NCI-H2227 treated with DMSO at 0.1 percent for 48 hours (cell line): ENCODE measurements at regions not wholly inside any gene's neighbourhood (a gene's known extent, or its start where the extent isn't known, plus 50 kb on each side); places are given as distances from the start of the nearest gene placed in this dataset.

Experiments
- DNase-seq: peaks from one replicate; lab custom pipeline; 2025; lab: John Stamatoyannopoulos, UW

- DNase-seq = no peak
Measured at GRCh38 chr11:59302991-59303390, 55.7 kb upstream of the OR5AN1 start.

DNA sequence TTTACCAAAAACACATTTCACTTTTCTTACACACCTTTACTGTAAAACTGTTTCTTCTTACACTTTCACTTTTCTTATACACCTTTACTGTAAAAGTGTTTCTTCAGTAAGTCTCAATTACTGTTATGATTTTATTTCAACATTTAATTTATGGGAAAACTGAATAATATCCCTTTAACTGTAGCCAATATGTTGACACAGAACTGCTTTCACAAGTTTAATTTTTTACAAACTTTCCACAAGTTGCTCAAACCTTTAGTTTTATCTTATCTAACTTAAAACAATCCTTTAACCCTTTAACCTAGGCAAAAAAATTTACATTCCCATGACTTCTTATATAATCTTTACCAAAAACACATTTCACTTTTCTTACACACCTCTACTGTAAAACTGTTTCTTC lies 63.3 kb upstream of the OR5AN1 start:
- DNase-seq = no peak

- DNase-seq = no peak
Measured at GRCh38 chr11:59292611-59293010, 66.1 kb upstream of the OR5AN1 start.

DNA sequence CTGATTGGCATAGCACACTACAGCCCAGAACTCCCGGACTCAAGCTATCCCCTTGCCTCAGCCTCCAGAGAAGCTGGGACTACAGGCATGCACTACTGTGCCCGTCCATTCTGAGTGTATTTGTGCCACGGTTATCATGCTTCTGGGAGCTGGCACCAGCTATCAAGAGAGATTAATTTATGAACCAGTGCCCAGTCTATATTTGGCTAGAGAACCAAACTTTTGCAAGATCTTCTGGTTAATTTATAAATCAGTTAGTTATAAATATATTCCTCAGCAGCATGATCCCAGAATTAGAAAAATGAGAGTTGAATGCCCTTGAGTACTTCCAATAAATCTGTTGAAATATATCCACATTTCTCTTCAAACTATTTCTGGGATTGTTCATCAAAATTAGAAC lies 67.5 kb upstream of the OR5AN1 start:
- DNase-seq = no peak

GRCh38 chr11:59289356-59290181 lies 69.1 kb upstream of the OR5AN1 start:
- no peak for DNase-seq

GRCh38 chr11:59285716-59286260 lies 72.9 kb upstream of the OR5AN1 start:
- no peak for DNase-seq

DNA sequence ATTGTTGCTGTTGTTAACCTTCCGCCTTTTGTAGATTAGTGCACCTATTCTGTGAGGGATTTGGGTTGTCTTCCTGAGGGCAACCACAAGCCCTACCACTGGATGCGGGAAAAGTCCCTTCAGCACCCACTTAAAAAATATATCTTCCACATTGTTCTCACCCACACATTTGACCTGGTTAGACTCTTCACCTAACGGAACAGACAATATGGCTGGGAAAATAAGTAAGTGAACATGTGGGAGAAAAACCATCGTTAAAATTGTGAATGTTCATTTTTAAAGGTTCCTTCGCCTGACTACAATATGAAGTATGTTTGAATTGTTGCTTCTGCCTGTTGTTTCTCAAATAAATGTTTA lies 72.0 kb upstream of the MPEG1 start:
- DNase-seq = no peak

DNA sequence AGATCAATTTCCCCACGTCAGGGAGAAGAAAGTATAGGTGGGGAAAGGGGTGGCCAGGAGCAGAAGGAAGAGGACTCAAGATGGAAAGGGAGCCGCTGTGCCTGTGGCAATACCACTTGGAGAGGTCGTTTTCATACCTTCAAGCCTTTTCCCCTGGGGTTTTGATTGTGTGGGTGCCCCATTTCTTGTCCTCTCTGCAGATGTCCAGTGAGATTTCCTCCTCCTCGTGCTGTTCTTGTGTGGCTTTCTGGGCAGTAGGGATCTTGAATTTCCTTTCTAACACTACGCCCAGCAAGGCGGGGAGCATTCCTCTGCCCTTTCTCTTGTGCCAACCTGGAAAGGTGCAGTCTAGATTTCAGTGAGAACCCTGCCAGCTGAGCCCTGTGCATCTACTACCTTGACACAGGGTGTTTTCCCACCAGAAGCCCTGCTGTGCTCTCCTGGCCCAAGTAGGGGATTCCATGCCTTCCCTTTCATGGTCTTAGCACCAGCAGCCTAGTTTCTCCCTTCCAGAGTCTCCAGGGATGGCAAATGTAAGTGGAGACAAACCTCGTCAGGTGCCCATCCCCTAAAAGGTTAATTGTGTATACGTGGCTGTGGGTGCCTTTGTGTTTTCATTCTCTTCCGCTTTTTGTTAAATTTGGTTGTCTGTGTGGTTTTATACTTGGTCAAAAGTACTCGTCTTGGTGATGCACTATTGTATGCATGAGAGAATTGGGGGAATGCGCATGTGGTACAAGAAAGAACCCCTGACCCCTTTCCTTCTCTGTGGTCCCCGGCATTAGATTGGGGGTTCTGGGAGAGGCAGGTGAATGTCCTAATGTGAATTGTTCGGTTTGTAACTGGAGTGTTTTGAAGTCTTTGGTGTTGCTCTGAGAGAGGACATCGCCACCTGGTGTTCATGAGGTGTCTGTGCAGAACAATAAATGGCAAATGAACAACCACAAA lies 71.4 kb upstream of the MPEG1 start:
- peak; percentile 12 for DNase-seq

DNA sequence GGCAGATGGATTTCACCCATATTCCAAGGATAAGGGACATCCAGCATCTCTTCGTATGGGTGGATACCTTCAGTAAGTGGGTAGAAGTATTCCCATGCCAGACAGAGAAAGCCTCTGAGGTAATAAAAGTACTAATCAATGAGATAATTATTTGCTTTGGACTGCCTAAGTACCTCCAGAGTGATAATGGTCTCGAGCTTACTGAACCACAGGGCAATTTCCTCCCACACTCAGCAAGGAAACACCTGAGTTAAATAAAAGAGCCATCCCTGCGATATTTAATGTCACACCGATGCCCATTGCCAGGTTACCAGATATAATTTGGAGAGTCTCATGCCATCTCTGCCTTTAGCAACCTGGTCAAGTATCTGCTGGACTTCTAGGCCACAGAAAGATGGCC lies 70.6 kb upstream of the MPEG1 start:
- DNase-seq = no peak

GRCh38 chr11:59281177-59281576 lies 68.5 kb upstream of the MPEG1 start:
- no peak for DNase-seq

DNA sequence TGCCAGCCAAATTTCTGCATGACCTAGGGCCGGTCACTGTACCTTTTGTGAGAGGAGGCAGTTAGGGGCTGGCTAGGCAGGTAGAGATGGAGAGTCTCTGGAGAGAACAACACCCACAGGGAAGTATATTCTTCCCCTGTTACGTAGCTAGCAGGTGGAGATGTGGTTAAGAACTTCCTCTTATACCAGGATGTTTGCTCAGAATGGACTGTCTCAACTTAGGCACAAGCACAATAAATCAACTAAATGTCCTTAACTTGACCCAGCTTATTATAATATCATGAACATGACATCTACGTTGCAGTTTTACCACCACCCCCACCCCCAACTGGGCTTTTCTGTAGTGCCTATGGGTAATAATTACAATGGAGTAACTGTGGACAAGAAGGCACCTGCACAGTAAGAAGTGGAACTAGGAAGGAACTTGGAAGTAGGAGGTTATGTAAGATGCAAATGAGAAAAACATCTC lies 60.7 kb upstream of the MPEG1 start:
- DNase-seq = no peak

DNA sequence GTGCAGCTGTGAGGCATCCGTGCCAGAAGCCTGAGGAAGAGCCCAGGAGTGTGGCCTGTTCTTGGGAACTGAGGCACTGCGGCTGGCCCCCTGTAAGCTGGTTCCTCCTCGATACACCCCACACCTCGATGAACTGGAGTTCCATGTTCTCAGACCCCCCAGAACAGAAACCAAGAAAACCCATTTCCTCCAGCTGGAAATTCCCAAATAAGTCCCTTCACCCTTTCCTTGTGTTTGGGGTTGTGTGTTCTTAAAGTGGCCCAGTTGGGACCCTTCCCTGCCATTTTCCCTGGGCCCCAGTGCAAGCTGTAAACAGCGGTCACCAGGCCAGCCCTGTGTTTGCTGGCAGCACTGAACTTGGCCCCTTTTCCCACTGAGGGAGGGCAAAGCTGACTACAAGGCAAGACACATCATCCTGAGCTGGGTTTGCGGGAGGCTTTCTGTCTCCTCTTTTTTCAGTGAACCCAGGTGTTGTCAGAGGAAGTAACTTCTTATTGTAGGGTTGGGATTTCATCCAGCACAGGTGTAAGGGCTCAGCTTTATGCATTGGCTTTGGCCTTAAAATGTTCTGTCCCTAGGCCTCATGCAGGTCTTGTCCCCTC lies 60.1 kb upstream of the MPEG1 start:
- no peak for DNase-seq

DNA sequence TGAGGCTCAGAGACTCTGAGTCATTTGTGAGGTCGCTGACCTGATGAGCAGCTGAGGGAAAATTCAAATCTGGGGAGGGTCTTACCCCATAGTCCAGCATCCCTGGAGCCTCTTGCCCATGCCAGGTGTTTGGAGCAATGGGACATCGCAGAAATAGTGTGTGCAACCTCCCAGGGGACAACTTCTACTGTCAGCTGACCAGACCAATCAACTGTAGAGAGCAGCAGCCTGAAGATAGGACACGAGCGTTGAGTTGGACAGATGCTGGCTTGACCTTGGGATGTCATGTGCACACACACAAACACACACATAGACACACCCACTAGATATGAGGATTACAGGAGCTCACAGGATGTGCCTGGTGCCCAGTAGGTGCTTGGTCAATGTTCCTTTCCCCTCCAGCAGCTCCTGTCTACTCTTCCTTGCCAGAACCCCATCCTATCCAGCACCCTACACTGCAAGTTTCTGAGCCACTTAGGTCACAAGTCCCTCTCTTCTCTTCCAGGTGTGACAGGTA lies 59.1 kb upstream of the MPEG1 start:
- DNase-seq = no peak

GRCh38 chr11:59271247-59271755 lies 58.6 kb upstream of the MPEG1 start:
- DNase-seq = no peak

DNA sequence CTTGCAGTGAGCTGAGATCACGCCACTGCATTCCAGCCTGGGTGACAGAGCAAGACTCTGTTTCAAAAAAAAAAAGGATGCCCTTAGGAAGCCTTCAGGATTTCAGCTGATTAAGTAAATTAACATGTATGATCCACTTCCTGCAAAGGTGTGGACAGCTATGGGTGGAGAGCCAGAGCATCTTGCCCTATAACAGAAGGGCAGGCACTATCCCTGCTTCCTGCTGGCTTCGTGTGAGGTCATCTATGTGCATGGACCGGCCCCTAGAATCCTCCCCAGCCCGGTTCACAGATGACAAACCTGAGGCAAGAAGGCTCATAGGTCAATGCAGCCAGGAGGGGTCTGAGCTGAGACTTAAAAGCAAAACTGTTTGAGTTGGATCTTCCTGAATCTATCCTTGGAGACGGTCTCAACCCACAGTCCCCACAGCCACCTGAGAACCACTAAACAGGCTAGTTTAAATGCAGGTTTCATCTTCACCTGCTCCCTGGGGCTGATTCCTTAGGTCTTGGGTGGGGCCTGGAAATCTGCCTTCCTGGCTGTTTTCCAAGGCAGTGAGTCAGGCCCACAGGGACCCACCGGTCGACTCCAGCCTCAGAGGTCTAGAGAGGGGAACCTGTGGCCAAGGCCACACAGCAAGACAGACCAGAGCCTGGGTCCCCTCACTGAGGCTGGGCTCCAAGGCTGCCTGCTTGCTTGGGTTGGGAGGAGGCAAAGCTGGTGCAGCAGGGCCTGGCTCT lies 55.2 kb upstream of the MPEG1 start:
- DNase-seq = no peak

DNA sequence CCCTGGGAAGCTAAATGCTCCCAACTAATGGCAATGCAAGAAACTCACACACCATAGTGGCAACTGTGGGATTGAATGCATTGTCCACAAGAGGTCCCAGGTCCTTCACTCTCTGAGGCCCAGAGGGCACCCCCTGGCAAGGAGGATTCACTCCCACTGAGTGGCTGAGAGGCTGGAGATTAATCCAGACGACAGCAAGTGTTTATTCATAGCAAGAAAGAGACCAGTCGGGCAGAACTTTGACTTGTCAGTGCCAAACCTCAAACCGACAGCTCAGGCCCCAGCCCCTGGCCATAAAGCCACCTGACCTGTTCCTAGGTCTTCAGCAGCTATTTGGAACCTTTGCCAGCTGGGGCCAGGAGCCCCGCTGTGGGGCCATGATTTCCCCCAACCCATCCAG lies 54.5 kb upstream of the MPEG1 start:
- DNase-seq = no peak

- DNase-seq = no peak
Measured at GRCh38 chr11:59266491-59266890, 53.8 kb upstream of the MPEG1 start.

- DNase-seq = no peak
Measured at GRCh38 chr11:59265735-59266134, 53.0 kb upstream of the MPEG1 start.

GRCh38 chr11:59264736-59265135 lies 52.0 kb upstream of the MPEG1 start:
- DNase-seq = no peak

DNA sequence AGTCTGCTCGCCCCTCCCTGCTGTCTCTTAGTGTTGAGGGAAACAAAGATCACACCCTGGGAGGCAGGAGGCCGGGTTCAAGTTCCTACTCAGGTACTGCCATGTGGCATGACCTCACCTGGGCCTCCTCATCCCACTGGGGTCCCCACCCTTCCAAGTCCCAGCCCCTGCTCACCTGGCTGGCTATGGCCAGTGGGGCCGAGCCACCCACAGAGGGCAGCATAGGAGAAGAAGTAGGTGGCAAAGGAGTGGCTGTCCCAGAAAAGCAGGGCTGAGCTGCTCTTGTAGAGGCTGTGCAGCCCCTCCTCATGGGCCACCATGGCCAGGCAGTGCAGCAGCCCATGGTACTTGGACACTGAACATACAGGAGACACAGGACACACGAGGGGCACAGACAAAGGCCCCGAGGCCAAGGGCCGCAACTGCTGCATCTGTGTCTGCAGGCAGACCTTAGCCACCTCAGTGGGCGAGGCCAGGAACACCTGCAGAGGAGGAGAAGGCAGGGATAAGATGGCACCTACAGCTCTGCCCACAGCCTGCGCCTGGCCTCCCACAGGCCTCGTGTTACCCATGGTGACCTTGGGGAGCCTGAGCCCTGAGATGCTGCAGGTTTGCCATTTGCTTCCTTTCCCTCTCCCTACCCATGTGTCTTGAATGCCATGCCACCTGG lies 50.6 kb upstream of the MPEG1 start:
- DNase-seq = no peak
